Sciatic nerve (tissue), 2 donors: ENCODE measurements at regions not wholly inside any gene's neighbourhood (a gene's known extent, or its start where the extent isn't known, plus 50 kb on each side); places are given as distances from the start of the nearest gene placed in this dataset.

Experiments
- ATAC-seq: fragments of 200-7000 bp; cut with Tn5 transposase; one replicate; pipeline ENCODE4 v1.9.1; 2020; ENCODE audit warnings: mild to moderate bottlenecking, moderate library complexity
- DNase-seq: peaks from one replicate; pipeline ENCODE4 v3.0.0-alpha.2; 2020; ENCODE audit warnings: low spot score
- intact Hi-C: fragments of 100-400 bp; cut with DNase I; formaldehyde crosslinking; loops from one replicate; pipeline ENCODE4 v1.14.2; 2022
- donor health status: DM: no; HTN: no; CAD: no.
- donor health status: DM: no; HTN: no; CAD: no.

DNA sequence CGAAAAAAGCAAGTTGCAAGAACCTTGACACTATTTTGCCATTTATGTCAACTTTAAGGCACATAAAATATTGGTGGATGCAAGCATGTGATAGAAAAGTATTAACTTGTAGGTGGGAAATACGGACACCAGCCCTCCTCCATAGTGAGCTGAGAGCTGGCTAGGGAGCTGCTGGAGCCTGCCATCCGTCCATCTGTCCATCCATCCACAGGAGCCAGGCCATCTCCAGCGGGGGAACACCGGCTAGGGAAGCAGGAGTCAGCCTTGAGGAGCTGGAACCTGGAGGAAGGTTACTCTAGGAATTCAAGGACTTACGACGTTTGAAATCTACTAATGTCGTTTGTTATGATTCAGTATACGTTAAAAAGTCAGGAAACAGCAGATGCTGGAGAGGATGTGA lies 120.7 kb upstream of the C14orf180 start:
- intact Hi-C loops = no loop called here
- ATAC-seq (no peak), DNase-seq (no peak)

GRCh38 chr14:104460791-104461651 lies 118.5 kb upstream of the C14orf180 start:
- peak; percentile 39 for ATAC-seq
- intact Hi-C loops = no loop called here
- peak; percentile 56 for DNase-seq

DNA sequence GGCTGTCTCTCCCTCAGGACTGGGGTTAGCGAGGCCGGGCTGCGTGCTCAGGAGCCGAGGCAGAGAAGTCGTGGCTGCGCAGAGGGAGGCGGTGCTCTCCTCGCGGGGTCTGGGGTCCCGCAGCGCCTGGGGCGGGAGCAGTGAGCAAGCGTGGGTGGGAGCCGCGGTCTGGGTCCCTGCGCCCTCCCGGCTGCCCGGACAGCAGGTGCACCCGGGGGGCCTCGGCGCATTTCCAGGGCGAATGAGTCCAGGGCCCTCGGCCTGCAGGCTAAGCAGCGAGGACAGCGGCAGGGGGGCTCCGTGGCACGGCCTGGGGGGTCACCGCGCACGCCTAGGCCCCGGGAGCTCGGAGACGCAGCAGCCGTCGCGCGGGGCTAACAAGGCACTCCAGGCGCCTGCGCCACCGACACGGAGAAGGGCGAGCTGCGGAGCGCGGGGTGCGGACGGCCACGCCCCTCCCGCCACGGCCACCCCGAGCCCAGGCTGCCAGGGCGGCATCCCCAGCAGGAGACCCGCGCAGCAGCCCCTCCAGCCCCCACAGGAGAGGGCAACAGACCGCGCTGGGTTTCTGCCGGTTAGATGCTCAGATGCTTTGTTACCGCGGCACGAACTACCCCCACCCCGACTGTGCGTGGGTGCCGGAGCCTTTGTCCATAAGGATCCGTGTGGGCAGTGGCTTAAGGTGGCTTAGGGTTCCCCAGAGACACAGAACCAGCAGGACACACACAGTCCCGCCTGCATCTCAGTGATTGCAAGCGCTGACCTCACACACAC lies 117.7 kb upstream of the C14orf180 start:
- peak; percentile 42 for DNase-seq
- intact Hi-C loops = no loop called here
- ATAC-seq = no peak

- intact Hi-C loops = no loop called here
- no peak for DNase-seq
Observed at GRCh38 chr14:104462651-104463630, 116.6 kb upstream of the C14orf180 start.

GRCh38 chr14:104464907-104465306 lies 114.7 kb upstream of the C14orf180 start:
- intact Hi-C loops = no loop called here
- ATAC-seq (no peak), DNase-seq (no peak)

More at GRCh38 chr14:104462651-104463630, 116.6 kb upstream of the C14orf180 start:
- no peak for ATAC-seq

GRCh38 chr14:104465482-104466390 lies 113.8 kb upstream of the C14orf180 start:
- ATAC-seq (no peak), DNase-seq (no peak)
- intact Hi-C loops = no loop called here

- ATAC-seq (no peak), DNase-seq (no peak)
- intact Hi-C loops = no loop called here
Observed at GRCh38 chr14:104467236-104467635, 112.3 kb upstream of the C14orf180 start.

GRCh38 chr14:104467641-104468040 lies 111.9 kb upstream of the C14orf180 start:
- ATAC-seq (no peak), DNase-seq (no peak)
- intact Hi-C loops = no loop called here

GRCh38 chr14:104469591-104469990 lies 110.0 kb upstream of the C14orf180 start:
- ATAC-seq (no peak), DNase-seq (no peak)
- intact Hi-C loops = no loop called here

DNA sequence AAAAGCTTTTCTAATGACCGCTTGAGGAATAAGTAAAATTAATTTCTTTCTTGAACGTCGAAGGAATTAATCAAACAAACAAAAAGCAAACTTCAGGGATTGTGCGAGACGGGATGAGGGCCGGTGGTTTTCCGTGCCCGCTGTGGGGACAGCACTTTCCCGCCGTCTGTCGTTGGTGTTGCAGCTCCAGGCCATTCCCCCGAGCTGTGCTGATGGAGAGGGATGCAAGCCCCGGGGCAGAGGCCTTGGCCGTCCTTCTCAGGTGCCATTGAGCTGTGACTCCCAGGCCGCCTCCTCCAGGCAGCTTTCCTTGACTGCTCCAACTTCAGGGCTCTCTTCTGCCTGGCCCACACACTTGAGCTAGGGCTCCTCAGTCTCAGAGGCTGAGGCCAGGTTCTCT lies 109.0 kb upstream of the C14orf180 start:
- no peak for DNase-seq
- intact Hi-C loops = no loop called here
- no peak for ATAC-seq

- DNase-seq (no peak), ATAC-seq (no peak)
- intact Hi-C loops = no loop called here
Observed at GRCh38 chr14:104471114-104471513, 108.5 kb upstream of the C14orf180 start.

DNA sequence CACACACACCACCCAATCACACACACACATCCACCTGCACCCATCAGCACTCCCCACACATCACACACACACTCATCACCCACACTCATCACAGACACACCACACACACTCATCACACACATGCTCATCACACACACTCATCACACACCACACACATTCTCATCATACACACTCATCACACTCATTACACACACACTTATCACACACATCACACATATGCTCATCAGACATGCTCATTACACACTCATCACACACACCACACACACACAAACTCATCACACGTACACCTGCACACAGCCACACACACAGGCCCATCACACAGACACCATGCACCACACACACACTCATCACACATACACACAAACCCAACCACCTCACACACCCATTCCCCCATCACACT lies 107.5 kb upstream of the C14orf180 start:
- no peak for ATAC-seq
- DNase-seq = no peak

DNA sequence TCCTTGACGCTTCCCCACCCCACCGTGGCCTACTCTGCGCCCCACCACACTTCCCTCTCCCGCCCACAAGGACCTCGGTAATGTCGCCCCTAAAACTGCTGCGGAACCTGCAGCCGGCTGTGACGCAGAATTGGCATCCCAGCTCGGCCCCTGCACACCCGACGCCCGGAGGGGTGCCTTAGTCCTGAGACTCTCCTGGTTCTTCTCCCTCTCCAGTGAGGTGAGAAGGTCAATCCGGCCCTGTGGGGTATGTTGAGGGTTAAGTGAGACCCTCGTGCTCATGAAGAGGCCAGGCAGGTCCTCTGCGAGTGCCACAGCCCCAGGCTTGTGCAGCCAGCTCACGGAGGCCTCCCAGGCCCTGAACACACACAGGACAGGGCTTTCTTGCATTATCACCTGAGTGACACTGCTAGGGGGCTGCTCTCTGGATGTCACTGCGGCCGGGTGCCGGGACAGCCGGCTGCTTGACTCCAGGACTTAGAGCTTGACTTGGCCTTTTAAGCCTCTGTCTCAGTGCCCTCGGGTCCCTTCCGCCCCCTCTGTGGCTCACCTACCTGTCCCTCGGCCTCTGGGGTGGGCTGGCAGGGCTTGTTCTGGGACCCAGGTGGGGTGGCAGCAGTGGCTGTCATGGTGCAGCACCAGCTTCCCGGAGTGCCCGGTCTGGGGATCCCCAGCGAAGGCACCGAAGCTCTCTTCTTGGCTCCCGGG lies 106.9 kb upstream of the C14orf180 start:
- DNase-seq (no peak), ATAC-seq (no peak)
- intact Hi-C loops = no loop called here

More for the DNA sequence above, 107.5 kb upstream of the C14orf180 start:
- intact Hi-C loops = no loop called here

- intact Hi-C loops = no loop called here
- DNase-seq (no peak), ATAC-seq (no peak)
Observed at GRCh38 chr14:104473244-104473565, 106.4 kb upstream of the C14orf180 start.

GRCh38 chr14:104473649-104474494 lies 105.7 kb upstream of the C14orf180 start:
- ATAC-seq = no peak
- intact Hi-C loops = no loop called here
- no peak for DNase-seq

DNA sequence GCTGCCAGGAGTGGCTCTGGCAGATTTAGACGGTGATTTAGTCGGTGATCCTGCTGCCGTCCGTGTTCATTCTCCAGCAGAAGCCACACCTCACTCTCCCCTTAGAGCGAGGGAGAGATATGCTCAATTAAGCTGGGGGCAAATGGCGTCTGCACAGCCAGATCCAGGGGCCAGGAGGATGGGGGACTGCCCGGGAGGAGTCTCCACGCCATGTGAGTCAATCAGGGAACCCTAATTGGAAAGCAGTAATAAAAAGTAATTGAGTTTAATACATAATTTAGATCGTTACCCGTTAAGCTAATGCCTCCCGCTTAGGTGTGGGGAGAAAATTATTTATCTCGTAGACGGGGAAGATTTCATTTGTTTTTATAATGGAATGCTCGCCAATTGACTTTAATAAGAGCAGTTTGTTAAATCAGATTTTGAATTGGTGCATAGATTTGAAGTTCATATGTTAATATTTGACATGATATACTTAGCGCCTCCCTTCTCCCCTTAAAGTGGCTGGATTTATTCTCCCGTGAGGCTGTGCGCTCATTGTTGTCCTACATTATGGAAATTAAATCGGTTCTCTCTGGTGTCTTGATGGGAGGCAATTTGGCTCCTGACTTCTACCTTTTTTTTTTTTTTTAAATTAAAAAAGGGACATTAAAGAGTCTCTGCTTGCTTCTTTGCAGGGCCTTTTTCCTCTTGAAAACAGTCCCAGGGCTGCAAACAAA lies 104.9 kb upstream of the C14orf180 start:
- no peak for ATAC-seq
- intact Hi-C loops = no loop called here
- DNase-seq = no peak
